ENCODE measurements at regions not wholly inside any gene's neighbourhood (a gene's known extent, or its start where the extent isn't known, plus 50 kb on each side); places are given as distances from the start of the nearest gene placed in this dataset.
"Not testable (repeated sequence)": the region's sequence is repeated elsewhere in the genome, so short reads cannot be mapped to it uniquely, and the experiment has no call there.

- TF ChIP-seq CTCF (IDR thresholded peaks at IDR 0.05; ENCODE audit: low read length); EZH2 (IDR thresholded peaks at IDR 0.05; ENCODE audit: borderline replicate concordance, low read length): not testable (repeated sequence)
These were observed 67.9 kb upstream of the NPAS2 start for GRCh38 chr2:100751871-100752625.

Data from OCI-LY1 (cell line).